Caco-2 (cell line): ENCODE measurements at regions not wholly inside any gene's neighbourhood (a gene's known extent, or its start where the extent isn't known, plus 50 kb on each side); places are given as distances from the start of the nearest gene placed in this dataset.

Experiments used
- BruUV-seq: library from RNA; stranded (reverse); fragments of 400-500 nt; replicated peaks from 2 replicates; lab custom pipeline; 2021; lab: Mats Ljungman, UMichigan
- CTCF ChIA-PET: fragments of 300-600 bp; sonication (Branson Sonifier 250); formaldehyde crosslinking; loops from one replicate; lab custom pipeline; 2022; ENCODE audit warnings: antibody characterized with exemption; lab: Charles Lee
- POLR2A ChIA-PET: fragments of 300-600 bp; sonication (Branson Sonifier 250); formaldehyde crosslinking; loops from one replicate; lab custom pipeline; 2022; ENCODE audit warnings: antibody characterized with exemption; lab: Charles Lee
- DNase-seq, 2 experiments: peaks; one replicate each; pipeline versions ENCODE4 v3.0.0 to v3.0.0-alpha.2; 2020 to 2022
- H3K27me3 ChIP-seq: replicated peaks from 2 replicates; pipeline ENCODE4 v1.6.0; 2011; ENCODE audit warnings: low read length; ENCODE audit not compliant: control insufficient read depth, insufficient read depth
- H3K36me3 ChIP-seq: 2 replicates; pipeline ENCODE4 v1.5.1; 2011; ENCODE audit warnings: low read length; ENCODE audit not compliant: control insufficient read depth, insufficient read depth
- H3K4me1 ChIP-seq: fragments of 250-450 bp; sonication (Bioruptor Pico); 2 replicates; pipeline ENCODE4 v1.5.1; 2020; ENCODE audit warnings: mild to moderate bottlenecking
- H3K4me3 ChIP-seq: 2 replicates; pipeline ENCODE4 v1.5.1; 2011; ENCODE audit warnings: low read depth, mild to moderate bottlenecking, control low read depth, low read length
- H3K9me3 ChIP-seq: fragments of 250-450 bp; sonication (Bioruptor Pico); 2 replicates; pipeline ENCODE4 v1.5.1; 2020; ENCODE audit warnings: mild to moderate bottlenecking, moderate library complexity
- H3K27ac Mint-ChIP-seq: one replicate; pipeline ENCODE4 v1.8.0; 2022; ENCODE audit warnings: mixed read lengths; ENCODE audit not compliant: unreplicated experiment
- H3K27me3 Mint-ChIP-seq: one replicate; pipeline ENCODE4 v1.8.0; 2022; ENCODE audit warnings: mixed read lengths; ENCODE audit not compliant: insufficient read depth, unreplicated experiment
- H3K36me3 Mint-ChIP-seq: one replicate; pipeline ENCODE4 v1.8.0; 2022; ENCODE audit warnings: mild to moderate bottlenecking, mixed read lengths; ENCODE audit not compliant: insufficient read depth, unreplicated experiment
- H3K4me1 Mint-ChIP-seq: one replicate; pipeline ENCODE4 v1.8.0; 2022; ENCODE audit warnings: low read depth, mixed read lengths; ENCODE audit not compliant: unreplicated experiment
- H3K4me3 Mint-ChIP-seq: one replicate; pipeline ENCODE4 v1.8.0; 2022; ENCODE audit warnings: mild to moderate bottlenecking, moderate library complexity, mixed read lengths; ENCODE audit not compliant: unreplicated experiment
- H3K9me3 Mint-ChIP-seq: one replicate; pipeline ENCODE4 v1.8.0; 2022; ENCODE audit warnings: mixed read lengths; ENCODE audit not compliant: unreplicated experiment
- intact Hi-C: fragments of 100-400 bp; cut with micrococcal nuclease; formaldehyde crosslinking; loops from one replicate; pipeline ENCODE4 v1.10.0; 2022; ENCODE audit not compliant: unreplicated experiment
- TF ChIP-seq, protein P1 (sequence below), 2 experiments: fragments of 200-600 bp in 1 of 2; IDR thresholded peaks; 1 replicate in 1 of 2; 2 replicates in 1 of 2; pipeline versions ENCODE4 v1.5.1 to v1.8.0; 2011 to 2022; ENCODE audit warnings: antibody characterized with exemption in 1 of 2, control low read depth in 1 of 2, inconsistent platforms in 1 of 2, low read depth in 1 of 2, low read length in 1 of 2, mild to moderate bottlenecking in 1 of 2, moderate library complexity in 1 of 2; ENCODE audit not compliant: insufficient read depth in 1 of 2, severe bottlenecking in 1 of 2, unreplicated experiment in 1 of 2

- intact Hi-C loops: no loop called here
- no peaks in the 10 kb centered on the region for H3K36me3 Mint-ChIP-seq
- no peaks in the 10 kb centered on the region for H3K27me3 Mint-ChIP-seq
- ChIA-PET POLR2A (no interaction called here), CTCF (no interaction called here)
- H3K27ac Mint-ChIP-seq: no peak overlapping the region
- Histone ChIP-seq H3K4me1 (peaks cover 12% of the 10 kb centered on the region), H3K4me3 (no peak overlapping the region), H3K36me3 (no peaks in the 10 kb centered on the region), H3K9me3 (no peaks in the 10 kb centered on the region; the same call in 1 of the 2 replicates), H3K27me3 (no peaks in the 10 kb centered on the region)
- BruUV-seq: no TSS peak
- peaks cover 25% of the 10 kb centered on the region for H3K4me1 Mint-ChIP-seq
- peaks cover 25% of the 10 kb centered on the region for H3K9me3 Mint-ChIP-seq
- DNase-seq: no peak
- no peak overlapping the region for H3K4me3 Mint-ChIP-seq
- TF ChIP-seq, protein P1, sequence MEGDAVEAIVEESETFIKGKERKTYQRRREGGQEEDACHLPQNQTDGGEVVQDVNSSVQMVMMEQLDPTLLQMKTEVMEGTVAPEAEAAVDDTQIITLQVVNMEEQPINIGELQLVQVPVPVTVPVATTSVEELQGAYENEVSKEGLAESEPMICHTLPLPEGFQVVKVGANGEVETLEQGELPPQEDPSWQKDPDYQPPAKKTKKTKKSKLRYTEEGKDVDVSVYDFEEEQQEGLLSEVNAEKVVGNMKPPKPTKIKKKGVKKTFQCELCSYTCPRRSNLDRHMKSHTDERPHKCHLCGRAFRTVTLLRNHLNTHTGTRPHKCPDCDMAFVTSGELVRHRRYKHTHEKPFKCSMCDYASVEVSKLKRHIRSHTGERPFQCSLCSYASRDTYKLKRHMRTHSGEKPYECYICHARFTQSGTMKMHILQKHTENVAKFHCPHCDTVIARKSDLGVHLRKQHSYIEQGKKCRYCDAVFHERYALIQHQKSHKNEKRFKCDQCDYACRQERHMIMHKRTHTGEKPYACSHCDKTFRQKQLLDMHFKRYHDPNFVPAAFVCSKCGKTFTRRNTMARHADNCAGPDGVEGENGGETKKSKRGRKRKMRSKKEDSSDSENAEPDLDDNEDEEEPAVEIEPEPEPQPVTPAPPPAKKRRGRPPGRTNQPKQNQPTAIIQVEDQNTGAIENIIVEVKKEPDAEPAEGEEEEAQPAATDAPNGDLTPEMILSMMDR (IDR thresholded peaks at IDR 0.05; ENCODE audit: insufficient read depth in 1 of 2, low read depth in 1 of 2, low read length in 1 of 2, severe bottlenecking in 1 of 2, unreplicated experiment in 1 of 2): no peak
Observed at GRCh38 chr20:19864130-19864529, 106.1 kb downstream of the RIN2 start.

DNA sequence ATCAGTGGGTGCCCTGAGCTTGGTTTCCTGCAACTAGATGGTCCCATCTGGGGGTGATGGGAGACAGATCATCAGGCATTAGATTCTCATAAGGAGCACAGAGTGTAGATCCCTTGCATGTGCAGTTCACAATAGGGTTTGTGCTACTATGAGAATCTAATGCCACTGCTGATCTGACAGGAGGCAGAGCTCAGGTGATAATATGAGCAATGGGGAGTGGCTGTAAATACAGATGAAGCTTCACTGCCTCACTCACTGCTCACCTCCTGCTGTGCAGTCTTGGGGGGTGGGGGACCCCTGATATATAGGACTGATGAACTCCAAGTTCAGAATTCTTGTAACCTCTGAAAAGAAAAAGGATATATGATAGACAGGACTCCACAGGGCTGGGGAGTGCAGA lies 108.0 kb downstream of the RIN2 start:
- Histone ChIP-seq H3K27me3 (no peaks in the 10 kb centered on the region), H3K36me3 (no peaks in the 10 kb centered on the region), H3K9me3 (no peaks in the 10 kb centered on the region; the same call in 1 of the 2 replicates), H3K4me1 (peaks cover 2% of the 10 kb centered on the region), H3K4me3 (no peak overlapping the region)
- Mint-ChIP-seq H3K9me3 (peaks cover 17% of the 10 kb centered on the region), H3K27me3 (no peaks in the 10 kb centered on the region), H3K4me3 (no peak overlapping the region), H3K4me1 (peaks cover 17% of the 10 kb centered on the region), H3K36me3 (no peaks in the 10 kb centered on the region), H3K27ac (no peak overlapping the region)
- POLR2A ChIA-PET: no interaction called here
- TF ChIP-seq, protein P1 (IDR thresholded peaks at IDR 0.05; ENCODE audit: insufficient read depth in 1 of 2, low read depth in 1 of 2, low read length in 1 of 2, severe bottlenecking in 1 of 2, unreplicated experiment in 1 of 2): no peak
- intact Hi-C loops: no loop called here
- CTCF ChIA-PET: no interaction called here
- no peak for DNase-seq
- no TSS peak for BruUV-seq

DNA sequence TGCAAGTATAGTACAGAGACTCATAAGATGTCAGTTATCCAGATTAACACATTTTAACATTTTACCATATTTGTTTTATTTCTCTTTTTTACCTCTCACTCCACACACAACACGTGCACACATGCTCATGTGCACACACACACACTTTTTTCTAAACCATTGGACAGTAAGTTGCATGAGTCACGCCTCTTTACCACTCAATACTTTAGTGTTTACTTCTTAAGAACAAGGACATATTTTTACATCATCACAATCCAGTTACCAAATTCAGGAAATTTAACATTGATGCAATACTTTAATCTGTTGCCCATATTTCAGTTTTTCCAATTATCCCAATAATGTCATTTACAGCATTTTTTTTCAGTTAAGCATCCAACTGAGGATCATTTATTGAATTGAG lies 109.0 kb downstream of the RIN2 start:
- Histone ChIP-seq H3K4me3 (no peak overlapping the region), H3K27me3 (no peaks in the 10 kb centered on the region), H3K9me3 (no peaks in the 10 kb centered on the region; the same call in 1 of the 2 replicates), H3K36me3 (no peaks in the 10 kb centered on the region), H3K4me1 (no peaks in the 10 kb centered on the region)
- CTCF ChIA-PET: no interaction called here
- Mint-ChIP-seq H3K9me3 (peaks cover 9% of the 10 kb centered on the region), H3K27me3 (no peaks in the 10 kb centered on the region), H3K4me1 (peaks cover 7% of the 10 kb centered on the region), H3K36me3 (no peaks in the 10 kb centered on the region), H3K4me3 (no peak overlapping the region), H3K27ac (no peak overlapping the region)
- TF ChIP-seq, protein P1 (IDR thresholded peaks at IDR 0.05; ENCODE audit: insufficient read depth in 1 of 2, low read depth in 1 of 2, low read length in 1 of 2, severe bottlenecking in 1 of 2, unreplicated experiment in 1 of 2): no peak
- intact Hi-C loops: no loop called here
- DNase-seq: no peak
- no TSS peak for BruUV-seq
- POLR2A ChIA-PET: no interaction called here
